ENCODE measurements at regions not wholly inside any gene's neighbourhood (a gene's known extent, or its start where the extent isn't known, plus 50 kb on each side); places are given as distances from the start of the nearest gene placed in this dataset.

DNA sequence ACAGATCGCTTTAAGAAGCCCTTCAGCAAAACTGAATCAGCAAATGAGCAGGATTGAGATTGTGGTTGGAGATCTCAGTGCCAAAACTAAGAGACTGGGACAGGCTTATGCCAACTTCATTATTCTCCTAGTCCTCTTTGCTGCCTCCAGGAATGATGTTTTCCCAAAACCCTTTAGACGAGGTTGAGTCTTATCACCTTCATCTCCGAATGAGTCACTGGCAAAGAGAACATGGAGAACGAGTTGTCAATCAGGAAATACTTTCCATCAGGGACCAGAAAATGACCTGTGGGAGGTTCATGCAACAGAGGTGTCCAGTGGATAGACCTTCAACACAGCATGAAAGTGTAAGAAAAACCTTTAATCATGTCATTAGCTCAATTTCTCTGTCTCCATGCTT, 461.5 kb downstream of the RMST start:
- no peak for DNase-seq

GRCh38 chr12:97927977-97928376, 465.4 kb downstream of the RMST start:
- no peak for DNase-seq
- Histone ChIP-seq H3K27me3 (ENCODE audit: insufficient read depth, low read depth, severe bottlenecking) (peaks cover 9% of the 10 kb centered on the region), H3K9me3 (ENCODE audit: severe bottlenecking) (no peaks in the 10 kb centered on the region), H3K27ac (no peak overlapping the region), H3K36me3 (no peaks in the 10 kb centered on the region), H3K4me3 (ENCODE audit: low read depth, low read length) (no peak overlapping the region)
- TF ChIP-seq, protein P1, sequence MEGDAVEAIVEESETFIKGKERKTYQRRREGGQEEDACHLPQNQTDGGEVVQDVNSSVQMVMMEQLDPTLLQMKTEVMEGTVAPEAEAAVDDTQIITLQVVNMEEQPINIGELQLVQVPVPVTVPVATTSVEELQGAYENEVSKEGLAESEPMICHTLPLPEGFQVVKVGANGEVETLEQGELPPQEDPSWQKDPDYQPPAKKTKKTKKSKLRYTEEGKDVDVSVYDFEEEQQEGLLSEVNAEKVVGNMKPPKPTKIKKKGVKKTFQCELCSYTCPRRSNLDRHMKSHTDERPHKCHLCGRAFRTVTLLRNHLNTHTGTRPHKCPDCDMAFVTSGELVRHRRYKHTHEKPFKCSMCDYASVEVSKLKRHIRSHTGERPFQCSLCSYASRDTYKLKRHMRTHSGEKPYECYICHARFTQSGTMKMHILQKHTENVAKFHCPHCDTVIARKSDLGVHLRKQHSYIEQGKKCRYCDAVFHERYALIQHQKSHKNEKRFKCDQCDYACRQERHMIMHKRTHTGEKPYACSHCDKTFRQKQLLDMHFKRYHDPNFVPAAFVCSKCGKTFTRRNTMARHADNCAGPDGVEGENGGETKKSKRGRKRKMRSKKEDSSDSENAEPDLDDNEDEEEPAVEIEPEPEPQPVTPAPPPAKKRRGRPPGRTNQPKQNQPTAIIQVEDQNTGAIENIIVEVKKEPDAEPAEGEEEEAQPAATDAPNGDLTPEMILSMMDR (IDR thresholded peaks at IDR 0.05; ENCODE audit: low read depth, low read length): no peak

More for the DNA sequence above, 461.5 kb downstream of the RMST start:
- Histone ChIP-seq H3K4me3 (ENCODE audit: low read depth, low read length) (no peak overlapping the region), H3K9me3 (ENCODE audit: severe bottlenecking) (no peaks in the 10 kb centered on the region), H3K36me3 (no peaks in the 10 kb centered on the region), H3K27me3 (ENCODE audit: insufficient read depth, low read depth, severe bottlenecking) (peaks cover 7% of the 10 kb centered on the region), H3K27ac (no peak overlapping the region)
- TF ChIP-seq, protein P1 (IDR thresholded peaks at IDR 0.05; ENCODE audit: low read depth, low read length): no peak

GRCh38 chr12:97936165-97936564, 473.6 kb downstream of the RMST start:
- Histone ChIP-seq H3K27ac (no peak overlapping the region), H3K36me3 (no peaks in the 10 kb centered on the region), H3K27me3 (ENCODE audit: insufficient read depth, low read depth, severe bottlenecking) (peaks cover 2% of the 10 kb centered on the region), H3K9me3 (ENCODE audit: severe bottlenecking) (no peaks in the 10 kb centered on the region), H3K4me3 (ENCODE audit: low read depth, low read length) (no peak overlapping the region)
- no peak for DNase-seq
- TF ChIP-seq, protein P1 (IDR thresholded peaks at IDR 0.05; ENCODE audit: low read depth, low read length): no peak

DNA sequence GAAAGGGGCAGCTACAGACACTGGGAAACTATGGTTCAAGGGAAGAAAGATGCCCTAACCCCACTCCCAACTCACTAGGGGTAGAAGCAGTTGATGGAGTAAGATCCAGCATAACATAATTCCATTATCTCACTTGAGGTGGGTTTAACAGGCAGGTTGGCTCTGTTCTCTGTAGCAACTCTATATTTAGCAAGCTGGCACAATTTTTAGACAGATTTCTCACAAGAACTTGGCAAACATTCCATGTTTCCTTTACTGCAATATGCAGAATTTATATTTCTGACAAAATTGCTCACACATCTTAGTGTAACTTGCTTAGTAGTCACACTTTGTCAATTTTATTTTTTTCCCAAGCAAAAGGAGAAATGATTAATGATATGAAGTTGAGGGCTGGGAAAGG, 475.4 kb downstream of the RMST start:
- Histone ChIP-seq H3K4me3 (ENCODE audit: low read depth, low read length) (no peak overlapping the region), H3K9me3 (ENCODE audit: severe bottlenecking) (no peaks in the 10 kb centered on the region), H3K27ac (no peak overlapping the region), H3K36me3 (no peaks in the 10 kb centered on the region), H3K27me3 (ENCODE audit: insufficient read depth, low read depth, severe bottlenecking) (no peaks in the 10 kb centered on the region)
- TF ChIP-seq, protein P1 (IDR thresholded peaks at IDR 0.05; ENCODE audit: low read depth, low read length): no peak
- no peak for DNase-seq

DNA sequence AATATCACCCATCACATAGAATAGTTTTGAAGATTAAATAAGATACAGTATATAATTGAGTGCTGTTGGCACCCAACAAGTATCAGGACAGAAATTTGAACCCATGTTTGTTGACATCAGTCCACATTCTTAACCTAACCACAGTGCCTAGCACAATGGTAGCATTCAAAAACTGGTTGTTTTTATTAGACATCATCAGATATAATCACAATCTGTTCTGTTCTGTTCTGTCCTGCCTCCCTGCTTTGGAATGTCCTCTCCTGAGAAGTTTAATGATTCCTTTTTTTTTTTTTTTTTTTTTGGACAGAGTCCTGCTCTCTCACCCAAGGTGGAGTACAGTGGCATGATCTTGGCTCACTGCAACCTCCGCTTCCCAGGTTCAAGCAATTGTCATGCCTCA, 476.6 kb downstream of the RMST start:
- H3K9me3 ChIP-seq (ENCODE audit: severe bottlenecking): no peaks in the 10 kb centered on the region
- TF ChIP-seq, protein P1 (IDR thresholded peaks at IDR 0.05; ENCODE audit: low read depth, low read length): no peak
- H3K27me3 ChIP-seq (ENCODE audit: insufficient read depth, low read depth, severe bottlenecking): no peaks in the 10 kb centered on the region

DNA sequence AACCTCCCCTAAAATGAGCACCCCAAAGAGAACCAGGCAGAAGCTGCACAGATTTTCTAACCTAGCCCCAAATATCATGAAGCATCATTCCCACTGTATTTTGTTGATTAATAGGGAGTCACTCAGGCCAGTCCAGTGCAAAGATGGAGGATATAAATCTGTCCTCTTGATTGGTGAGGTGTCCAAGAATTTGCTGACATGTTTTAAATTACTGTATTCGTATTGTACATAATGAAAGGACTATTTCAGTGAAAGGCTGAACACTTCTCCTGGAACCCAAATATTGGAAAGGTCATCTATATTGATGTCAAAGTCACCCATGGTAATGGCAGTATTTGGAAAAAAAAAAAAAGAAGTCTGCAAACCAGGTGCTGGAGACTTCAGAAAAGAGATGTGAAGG, 477.5 kb downstream of the RMST start:
- Histone ChIP-seq H3K27me3 (ENCODE audit: insufficient read depth, low read depth, severe bottlenecking) (no peaks in the 10 kb centered on the region), H3K9me3 (ENCODE audit: severe bottlenecking) (no peaks in the 10 kb centered on the region), H3K4me3 (ENCODE audit: low read depth, low read length) (no peak overlapping the region), H3K27ac (no peak overlapping the region), H3K36me3 (no peaks in the 10 kb centered on the region)
- TF ChIP-seq, protein P1 (IDR thresholded peaks at IDR 0.05; ENCODE audit: low read depth, low read length): no peak
- no peak for DNase-seq

More for the DNA sequence above, 476.6 kb downstream of the RMST start:
- Histone ChIP-seq H3K27ac (no peak overlapping the region), H3K36me3 (no peaks in the 10 kb centered on the region), H3K4me3 (ENCODE audit: low read depth, low read length) (no peak overlapping the region)
- DNase-seq: no peak

All from WERI-Rb-1 (cell line).